ENCODE measurements at regions not wholly inside any gene's neighbourhood (a gene's known extent, or its start where the extent isn't known, plus 50 kb on each side); places are given as distances from the start of the nearest gene placed in this dataset.

- TF ChIP-seq EZH2phosphoT487 (IDR thresholded peaks at IDR 0.05; ENCODE audit: insufficient read depth, low read depth) (no peak), EZH2 (IDR thresholded peaks at IDR 0.05; ENCODE audit: insufficient read depth, poor library complexity, severe bottlenecking) (no peak)
Measured at GRCh38 chr3:86624192-86624591, 366.8 kb downstream of the VGLL3 start.

Data from GM23248 (cell line).